NB4 (cell line): ENCODE measurements at regions not wholly inside any gene's neighbourhood (a gene's known extent, or its start where the extent isn't known, plus 50 kb on each side); places are given as distances from the start of the nearest gene placed in this dataset.

ENCODE experiments used
- DNase-seq: peaks from one replicate; pipeline ENCODE4 v3.0.0; 2010; ENCODE audit warnings: low read depth
- H3K4me3 ChIP-seq: one replicate; pipeline ENCODE4 v1.5.1; 2011; ENCODE audit warnings: mild to moderate bottlenecking, low read depth, low read length, moderate library complexity
- CTCF ChIP-seq: IDR thresholded peaks from one replicate; pipeline ENCODE4 v1.5.1; 2012; ENCODE audit warnings: low read depth, low read length
- MAX ChIP-seq: IDR thresholded peaks from 2 replicates; pipeline ENCODE4 v1.6.1; 2011; ENCODE audit warnings: low read depth, low read length
- MYC ChIP-seq: IDR thresholded peaks from 2 replicates; pipeline ENCODE4 v1.6.1; 2011; ENCODE audit warnings: low read depth, low read length
- POLR2A ChIP-seq: IDR thresholded peaks from 2 replicates; pipeline ENCODE4 v1.6.1; 2011; ENCODE audit warnings: mild to moderate bottlenecking; ENCODE audit not compliant: insufficient read length; ENCODE audit errors: extremely low read depth

- DNase-seq = no peak
- TF ChIP-seq MAX (no peak), MYC (no peak), CTCF (no peak), POLR2A (no peak)
- no peak overlapping the region for H3K4me3 ChIP-seq
Observed at GRCh38 chr9:126117158-126117425, 209.5 kb upstream of the MVB12B start.

- DNase-seq = no peak
- no peak overlapping the region for H3K4me3 ChIP-seq
- TF ChIP-seq MAX (no peak), MYC (no peak), CTCF (no peak), POLR2A (no peak)
Observed at GRCh38 chr9:126117631-126118030, 209.0 kb upstream of the MVB12B start.

- TF ChIP-seq CTCF (no peak), MAX (no peak), MYC (no peak), POLR2A (no peak)
- no peak for DNase-seq
Observed at GRCh38 chr9:126119731-126120130, 206.9 kb upstream of the MVB12B start.

GRCh38 chr9:126122901-126123616, 203.6 kb upstream of the MVB12B start:
- H3K4me3 ChIP-seq = no peak overlapping the region
- DNase-seq = no peak
- TF ChIP-seq MAX (no peak), CTCF (no peak), POLR2A (no peak), MYC (no peak)

More at GRCh38 chr9:126119731-126120130, 206.9 kb upstream of the MVB12B start:
- H3K4me3 ChIP-seq = no peak overlapping the region

- DNase-seq = no peak
- H3K4me3 ChIP-seq = no peak overlapping the region
- TF ChIP-seq MYC = no peak
- TF ChIP-seq POLR2A = no peak
- TF ChIP-seq CTCF = no peak
- TF ChIP-seq MAX = no peak
Observed at GRCh38 chr9:126123927-126124326, 202.7 kb upstream of the MVB12B start.

- H3K4me3 ChIP-seq = no peak overlapping the region
- no peak for DNase-seq
- TF ChIP-seq MYC = no peak
- TF ChIP-seq POLR2A = no peak
- TF ChIP-seq MAX = no peak
- no peak for TF ChIP-seq CTCF
Observed at GRCh38 chr9:126125177-126125576, 201.5 kb upstream of the MVB12B start.
